Vagina (tissue), 2 donors: ENCODE measurements at regions not wholly inside any gene's neighbourhood (a gene's known extent, or its start where the extent isn't known, plus 50 kb on each side); places are given as distances from the start of the nearest gene placed in this dataset.

Source experiments
- CTCF ChIP-seq, 3 experiments: fragments of 450-650 bp in 2 of 3; fragments of 200-600 bp in 1 of 3; sonication (generic) in 1 of 3; IDR thresholded peaks; one replicate each; pipeline ENCODE4 v1.5.1; 2017 to 2019; ENCODE audit warnings: antibody characterized with exemption in 3 of 3, mild to moderate bottlenecking in 2 of 3, moderate library complexity in 2 of 3
- POLR2A ChIP-seq, 2 donors: fragments of 450-650 bp; IDR thresholded peaks; one replicate each; pipeline ENCODE4 v1.6.1; 2017; ENCODE audit warnings: antibody characterized with exemption in 2 of 2, mild to moderate bottlenecking in 2 of 2, moderate library complexity in 2 of 2
- POLR2AphosphoS5 ChIP-seq, 2 donors: sonication (generic); formaldehyde crosslinking; IDR thresholded peaks; one replicate each; pipeline ENCODE4 v1.9.0; 2017; ENCODE audit warnings: antibody characterized with exemption in 2 of 2, mild to moderate bottlenecking in 2 of 2, low read depth in 1 of 2; ENCODE audit not compliant: insufficient read depth in 1 of 2

DNA sequence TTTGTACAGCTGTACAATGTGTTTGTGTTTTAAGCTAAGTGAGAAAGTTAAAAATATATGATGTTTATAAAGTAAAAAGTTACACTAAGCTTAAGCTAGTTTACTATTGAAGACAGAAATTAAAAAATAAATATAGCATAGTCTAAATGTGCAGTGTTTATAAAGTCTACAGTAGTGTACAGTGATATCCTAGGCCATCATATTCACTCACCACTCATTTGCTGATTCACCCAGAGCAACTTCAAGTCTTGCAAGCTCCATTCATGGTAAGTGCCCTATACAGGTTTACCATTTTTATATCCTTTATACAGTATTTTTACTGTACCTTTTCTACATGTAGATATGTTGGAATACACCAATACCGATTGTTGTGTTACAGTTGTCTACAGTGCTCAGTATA, 553.2 kb upstream of the TBL1XR1 start:
- TF ChIP-seq POLR2A (IDR thresholded peaks at IDR 0.05) (no peak), CTCF (IDR thresholded peaks at IDR 0.05) (no peak), POLR2AphosphoS5 (IDR thresholded peaks at IDR 0.05; ENCODE audit: insufficient read depth in 1 of 2, low read depth in 1 of 2) (no peak)
